ENCODE measurements at regions not wholly inside any gene's neighbourhood (a gene's known extent, or its start where the extent isn't known, plus 50 kb on each side); places are given as distances from the start of the nearest gene placed in this dataset.

DNA sequence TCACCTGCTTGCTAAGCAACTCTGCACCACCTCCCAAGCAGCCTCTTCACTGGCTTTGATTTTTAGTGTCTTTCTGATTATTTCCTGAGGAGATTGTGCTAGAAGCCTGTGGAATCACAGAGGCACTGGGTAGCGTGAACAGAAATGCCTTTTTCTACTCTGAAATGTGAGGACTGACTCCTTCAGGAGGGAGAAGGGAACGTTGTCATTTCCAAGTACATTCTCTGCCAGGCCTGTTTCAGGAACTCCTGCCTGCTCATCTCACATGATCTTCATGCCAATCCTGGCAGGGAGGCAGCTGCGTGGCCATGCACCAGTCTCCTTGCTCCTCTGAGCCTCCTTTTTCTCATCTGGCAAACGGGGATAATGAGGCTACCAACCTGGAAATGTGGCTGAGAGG is 49.8 kb upstream of the PRDM11 start:
- TF ChIP-seq TEAD4 (IDR thresholded peaks at IDR 0.05) (no peak), EGR1 (IDR thresholded peaks at IDR 0.05) (no peak), CEBPB (IDR thresholded peaks at IDR 0.05) (no peak), TCF12 (IDR thresholded peaks at IDR 0.05; ENCODE audit: low read depth) (no peak), NFIC (IDR thresholded peaks at IDR 0.05) (no peak), RAD21 (IDR thresholded peaks at IDR 0.05; ENCODE audit: low read depth) (no peak)
- TF ChIP-seq, protein P1, sequence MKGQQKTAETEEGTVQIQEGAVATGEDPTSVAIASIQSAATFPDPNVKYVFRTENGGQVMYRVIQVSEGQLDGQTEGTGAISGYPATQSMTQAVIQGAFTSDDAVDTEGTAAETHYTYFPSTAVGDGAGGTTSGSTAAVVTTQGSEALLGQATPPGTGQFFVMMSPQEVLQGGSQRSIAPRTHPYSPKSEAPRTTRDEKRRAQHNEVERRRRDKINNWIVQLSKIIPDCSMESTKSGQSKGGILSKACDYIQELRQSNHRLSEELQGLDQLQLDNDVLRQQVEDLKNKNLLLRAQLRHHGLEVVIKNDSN (IDR thresholded peaks at IDR 0.05): no peak

Data from Ishikawa (cell line).